ENCODE measurements at regions not wholly inside any gene's neighbourhood (a gene's known extent, or its start where the extent isn't known, plus 50 kb on each side); places are given as distances from the start of the nearest gene placed in this dataset.
"Not testable (repeated sequence)": the region's sequence is repeated elsewhere in the genome, so short reads cannot be mapped to it uniquely, and the experiment has no call there.

- DNase-seq (ENCODE audit: extremely low read depth, low read depth), result no peak
- no peak for TF ChIP-seq CTCF (IDR thresholded peaks at IDR 0.05; ENCODE audit: low read depth, low read length)
These were observed 670.7 kb downstream of the UTRN start for GRCh38 chr6:144955859-144956258.

GRCh38 chr6:144956697-144957096, 671.6 kb downstream of the UTRN start:
- not testable (repeated sequence) for DNase-seq (ENCODE audit: extremely low read depth, low read depth)

- no peak for TF ChIP-seq CTCF (IDR thresholded peaks at IDR 0.05; ENCODE audit: low read depth, low read length)
These were observed 672.3 kb downstream of the UTRN start for GRCh38 chr6:144957236-144957937.

GRCh38 chr6:144969154-144969553, 684.0 kb downstream of the UTRN start:
- no peak for TF ChIP-seq CTCF (IDR thresholded peaks at IDR 0.05; ENCODE audit: low read depth, low read length)
- no peak for DNase-seq (ENCODE audit: extremely low read depth, low read depth)

More at GRCh38 chr6:144957236-144957937, 672.3 kb downstream of the UTRN start:
- no peak for DNase-seq (ENCODE audit: extremely low read depth, low read depth)

- TF ChIP-seq CTCF (IDR thresholded peaks at IDR 0.05; ENCODE audit: low read depth, low read length), result no peak
- DNase-seq (ENCODE audit: extremely low read depth, low read depth), result no peak
These were observed 684.6 kb downstream of the UTRN start for GRCh38 chr6:144969602-144970272.

- not testable (repeated sequence) for DNase-seq (ENCODE audit: extremely low read depth, low read depth)
These were observed 692.2 kb downstream of the UTRN start for GRCh38 chr6:144977250-144977864.

- no peak for TF ChIP-seq CTCF (IDR thresholded peaks at IDR 0.05; ENCODE audit: low read depth, low read length)
- no peak for DNase-seq (ENCODE audit: extremely low read depth, low read depth)
These were observed 693.1 kb downstream of the UTRN start for GRCh38 chr6:144978208-144978607.

- no peak for TF ChIP-seq CTCF (IDR thresholded peaks at IDR 0.05; ENCODE audit: low read depth, low read length)
- no peak for DNase-seq (ENCODE audit: extremely low read depth, low read depth)
These were observed 701.1 kb downstream of the UTRN start for GRCh38 chr6:144986271-144986670.

All from AG09319 (cell line).